H1 (cell line): ENCODE measurements at regions not wholly inside any gene's neighbourhood (a gene's known extent, or its start where the extent isn't known, plus 50 kb on each side); places are given as distances from the start of the nearest gene placed in this dataset.
"Not testable (repeated sequence)": the region's sequence is repeated elsewhere in the genome, so short reads cannot be mapped to it uniquely, and the experiment has no call there.

ENCODE experiments used
- CTCF ChIA-PET: fragments of 300-600 bp; sonication (Branson Sonifier 250); formaldehyde crosslinking; loops from one replicate; lab custom pipeline; 2021; ENCODE audit not compliant: partially characterized antibody; lab: Charles Lee
- POLR2A ChIA-PET: fragments of 300-600 bp; sonication (Branson Sonifier 250); formaldehyde crosslinking; loops from one replicate; lab custom pipeline; 2021; ENCODE audit warnings: inconsistent platforms; ENCODE audit not compliant: partially characterized antibody; lab: Charles Lee
- DNase-seq, 2 experiments: peaks; one replicate each; pipeline versions ENCODE4 v3.0.0 to v3.0.0-alpha.2; 2010 to 2022; ENCODE audit warnings: low spot score in 2 of 2, low read depth in 1 of 2, mixed read lengths in 1 of 2
- FAIRE-seq: peaks from 2 replicates; lab custom pipeline; 2011; peaks lifted over from hg19 to GRCh38; lab: Jason Lieb, UNC
- H2AFZ ChIP-seq: 2 replicates; pipeline ENCODE4 v1.8.1; 2012; ENCODE audit warnings: low read length, inconsistent platforms
- H2AK5ac ChIP-seq: 2 replicates; pipeline ENCODE4 v1.6.1; 2013; ENCODE audit warnings: low read depth, low read length
- H2BK120ac ChIP-seq: replicated peaks from 2 replicates; pipeline ENCODE3; 2013; ENCODE audit warnings: low read depth, low read length, inconsistent platforms
- H2BK12ac ChIP-seq: 2 replicates; pipeline ENCODE4 v1.6.1; 2013; ENCODE audit warnings: low read depth, low read length
- H2BK15ac ChIP-seq: 2 replicates; pipeline ENCODE4 v1.6.1; 2013; ENCODE audit warnings: low read length
- H2BK20ac ChIP-seq: 2 replicates; pipeline ENCODE4 v1.6.1; 2013; ENCODE audit warnings: low read length
- H2BK5ac ChIP-seq: 2 replicates; pipeline ENCODE4 v1.6.1; 2013; ENCODE audit warnings: low read depth, low read length
- H3K14ac ChIP-seq: 2 replicates; pipeline ENCODE4 v1.6.1; 2013; ENCODE audit warnings: inconsistent platforms; ENCODE audit not compliant: insufficient read length
- H3K18ac ChIP-seq: 2 replicates; pipeline ENCODE4 v1.6.1; 2013; ENCODE audit warnings: low read length; ENCODE audit errors: extremely low read depth
- H3K23ac ChIP-seq: 2 replicates; pipeline ENCODE4 v1.6.1; 2013; ENCODE audit warnings: inconsistent platforms; ENCODE audit not compliant: insufficient read length
- H3K23me2 ChIP-seq: 2 replicates; pipeline ENCODE4 v1.6.1; 2013; ENCODE audit warnings: low read depth, low read length
- H3K27ac ChIP-seq: 2 replicates; pipeline ENCODE4 v1.6.1; 2011; ENCODE audit warnings: low read depth, low read length, inconsistent platforms
- H3K27me3 ChIP-seq, 4 experiments: replicated peaks in 1 of 4; 1 replicate in 1 of 4; 2 replicates in 3 of 4; pipeline versions ENCODE4 v1.6.1 to v1.8.1; 2011 to 2013; ENCODE audit warnings: low read length in 3 of 4, mild to moderate bottlenecking in 3 of 4, inconsistent platforms in 2 of 4, mixed read lengths in 2 of 4, moderate library complexity in 1 of 4; ENCODE audit not compliant: control insufficient read depth in 3 of 4, insufficient read depth in 3 of 4; ENCODE audit errors: extremely low read depth in 1 of 4
- H3K36me3 ChIP-seq, 4 experiments: 2 replicates each; pipeline versions ENCODE4 v1.6.1 to v1.8.1; 2011 to 2013; ENCODE audit warnings: mild to moderate bottlenecking in 4 of 4, low read length in 3 of 4, moderate library complexity in 2 of 4, control low read depth in 1 of 4, inconsistent platforms in 1 of 4; ENCODE audit not compliant: insufficient read depth in 4 of 4, control insufficient read depth in 2 of 4
- H3K4ac ChIP-seq: replicated peaks from 2 replicates; pipeline ENCODE3; 2013; ENCODE audit warnings: low read length, low read depth, mixed read lengths, inconsistent platforms; ENCODE audit not compliant: insufficient read length
- H3K4me1 ChIP-seq, 4 experiments: replicated peaks in 1 of 4; 1 replicate in 1 of 4; 2 replicates in 3 of 4; pipeline versions ENCODE4 v1.6.1 to v1.8.1; 2011 to 2013; ENCODE audit warnings: low read length in 3 of 4, inconsistent platforms in 2 of 4, mixed read lengths in 1 of 4; ENCODE audit not compliant: insufficient read depth in 4 of 4, control insufficient read depth in 3 of 4
- H3K4me2 ChIP-seq, 2 experiments: 2 replicates each; pipeline versions ENCODE4 v1.6.1 to v1.8.1; 2011 to 2013; ENCODE audit warnings: low read depth in 2 of 2, low read length in 2 of 2, control low read depth in 1 of 2, inconsistent platforms in 1 of 2, mild to moderate bottlenecking in 1 of 2; ENCODE audit not compliant: insufficient read depth in 1 of 2
- H3K4me3 ChIP-seq, 4 experiments: fragments of 200-600, 300-600 bp in 1 of 4; sonication (generic), shearing (Covaris generic), sonication (Bioruptor Twin) in 1 of 4; 2 replicates each; pipeline versions ENCODE4 v1.5.1 to v1.8.1; 2011 to 2016; ENCODE audit warnings: low read length in 4 of 4, low read depth in 3 of 4, control low read depth in 2 of 4, inconsistent platforms in 2 of 4, mild to moderate bottlenecking in 2 of 4, mixed read lengths in 1 of 4, moderate library complexity in 1 of 4; ENCODE audit not compliant: insufficient read depth in 2 of 4; ENCODE audit errors: extremely low read depth in 1 of 4
- H3K56ac ChIP-seq: replicated peaks from 2 replicates; pipeline ENCODE3; 2013; ENCODE audit warnings: low read depth, mild to moderate bottlenecking, mixed read lengths, low read length, inconsistent platforms; ENCODE audit not compliant: insufficient read length
- H3K79me1 ChIP-seq: 2 replicates; pipeline ENCODE4 v1.6.1; 2013; ENCODE audit warnings: low read depth, low read length, control low read depth
- H3K79me2 ChIP-seq, 2 experiments: 2 replicates each; pipeline versions ENCODE4 v1.6.1 to v1.8.1; 2012 to 2013; ENCODE audit warnings: low read length in 2 of 2, mild to moderate bottlenecking in 2 of 2, inconsistent platforms in 1 of 2; ENCODE audit not compliant: insufficient read depth in 2 of 2, control insufficient read depth in 1 of 2
- H3K9ac ChIP-seq, 4 experiments: replicated peaks in 1 of 4; 1 replicate in 1 of 4; 2 replicates in 3 of 4; pipeline versions ENCODE4 v1.6.1 to v1.8.1; 2011 to 2013; ENCODE audit warnings: low read depth in 3 of 4, low read length in 3 of 4, control low read depth in 2 of 4, mild to moderate bottlenecking in 2 of 4, moderate library complexity in 2 of 4, inconsistent platforms in 1 of 4; ENCODE audit errors: extremely low read depth in 1 of 4
- H3K9me3 ChIP-seq, 2 experiments: 2 replicates each; pipeline versions ENCODE4 v1.6.1 to v1.8.1; 2012 to 2013; ENCODE audit warnings: mild to moderate bottlenecking in 2 of 2, moderate library complexity in 2 of 2, control low read depth in 1 of 2, inconsistent platforms in 1 of 2, low read depth in 1 of 2, low read length in 1 of 2, mixed read lengths in 1 of 2; ENCODE audit not compliant: insufficient read depth in 2 of 2
- H4K20me1 ChIP-seq, 2 experiments: replicated peaks in 1 of 2; 2 replicates each; pipeline versions ENCODE3 to v1.8.1; 2011 to 2013; ENCODE audit warnings: inconsistent platforms in 2 of 2, low read length in 2 of 2, mild to moderate bottlenecking in 1 of 2; ENCODE audit not compliant: insufficient read depth in 2 of 2, control insufficient read depth in 1 of 2
- H4K5ac ChIP-seq: 2 replicates; pipeline ENCODE4 v1.6.1; 2013; ENCODE audit warnings: low read length, low read depth, mixed read lengths, inconsistent platforms; ENCODE audit not compliant: insufficient read length
- H4K8ac ChIP-seq: 2 replicates; pipeline ENCODE4 v1.8.0; 2013; ENCODE audit warnings: mild to moderate bottlenecking, moderate library complexity, low read length, inconsistent platforms; ENCODE audit not compliant: insufficient read depth; ENCODE audit errors: extremely low read depth
- H4K91ac ChIP-seq: replicated peaks from 2 replicates; pipeline ENCODE3; 2013; ENCODE audit warnings: low read length, mixed read lengths, inconsistent platforms; ENCODE audit not compliant: insufficient read length
- WGBS, 2 experiments: shearing (Covaris generic) in 1 of 2; methylation state at CpG; one replicate each; pipeline versions ENCODE4 v1.1.6 to v1.1.7; 2013 to 2015; ENCODE audit warnings: low lambda C conversion rate in 2 of 2, mixed read lengths in 2 of 2, inconsistent platforms in 1 of 2, low coverage in 1 of 2, missing lambda C conversion rate in 1 of 2; ENCODE audit not compliant: insufficient replicate concordance in 2 of 2, insufficient coverage in 1 of 2, insufficient read length in 1 of 2; ENCODE audit errors: extremely low coverage in 1 of 2, missing lambda C conversion rate in 1 of 2; 5-methylcytosine and 5-hydroxymethylcytosine counted together

- H3K9ac ChIP-seq, H2BK12ac ChIP-seq, H2BK20ac ChIP-seq, FAIRE-seq, H4K91ac ChIP-seq, H3K79me1 ChIP-seq, H3K23ac ChIP-seq, H3K14ac ChIP-seq, H4K5ac ChIP-seq, H2AK5ac ChIP-seq, H3K36me3 ChIP-seq, POLR2A ChIA-PET, H3K4me3 ChIP-seq, DNase-seq, H3K27ac ChIP-seq, H2AFZ ChIP-seq, H3K79me2 ChIP-seq, H3K4me2 ChIP-seq, H3K56ac ChIP-seq, H3K23me2 ChIP-seq, H4K8ac ChIP-seq, H3K18ac ChIP-seq, CTCF ChIA-PET, H2BK5ac ChIP-seq, H3K27me3 ChIP-seq, H3K4me1 ChIP-seq, H2BK15ac ChIP-seq, H3K9me3 ChIP-seq, H4K20me1 ChIP-seq, H2BK120ac ChIP-seq, H3K4ac ChIP-seq: not testable (repeated sequence)
- 86% methylated on average over 9 of the region's 49 CpGs; no CpG with 5 or more reads in 1 of the 2 experiments for WGBS, 2 experiments
These were observed 699.1 kb upstream of the TPTE start for GRCh38 chr21:9822093-9822820.
